Hematopoietic multipotent progenitor cell treated with erythropoietin and hydrocortisone succinate and interleukin-3 and kit ligand, for 6 days (in vitro differentiated cells): ENCODE measurements at regions not wholly inside any gene's neighbourhood (a gene's known extent, or its start where the extent isn't known, plus 50 kb on each side); places are given as distances from the start of the nearest gene placed in this dataset.

ENCODE experiments used
- DNase-seq: peaks from one replicate; pipeline ENCODE4 v3.0.0-alpha.2; 2015

DNA sequence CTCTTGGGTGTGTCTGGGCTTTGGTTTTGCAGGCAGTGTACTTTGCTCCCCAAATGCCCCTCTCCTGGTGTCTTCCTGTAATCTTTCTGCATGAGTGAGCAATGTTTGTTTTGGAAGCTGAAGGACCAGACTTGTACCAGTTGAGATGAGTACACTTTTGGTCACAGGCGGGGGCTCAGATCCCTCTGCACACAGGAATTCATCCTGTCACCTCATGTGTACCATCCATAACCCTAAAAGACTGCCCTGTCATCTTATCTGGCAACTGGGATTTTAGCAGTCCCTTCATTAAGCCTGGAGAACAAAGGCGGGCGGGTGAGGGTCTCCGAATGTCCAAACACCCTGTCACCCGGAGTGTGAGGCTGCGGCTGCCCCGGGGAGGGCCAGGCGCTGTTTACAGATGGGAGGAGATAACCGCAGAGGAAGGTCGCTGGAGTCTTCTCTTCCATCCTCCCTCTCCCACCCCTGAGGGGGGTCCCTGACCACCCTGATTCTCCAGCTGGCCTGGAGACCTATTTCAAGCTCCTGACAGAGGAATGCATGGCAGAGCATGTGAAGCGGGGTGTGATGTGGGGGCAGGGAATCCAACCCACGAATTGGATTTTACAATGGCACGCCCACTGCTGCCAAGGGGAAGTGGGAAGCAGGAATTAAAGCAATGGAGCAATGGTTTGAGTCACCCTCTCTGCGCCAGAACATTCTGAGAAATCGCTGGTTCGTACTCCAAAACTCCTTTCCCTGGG is 158.2 kb upstream of the MYCN start:
- no peak for DNase-seq

DNA sequence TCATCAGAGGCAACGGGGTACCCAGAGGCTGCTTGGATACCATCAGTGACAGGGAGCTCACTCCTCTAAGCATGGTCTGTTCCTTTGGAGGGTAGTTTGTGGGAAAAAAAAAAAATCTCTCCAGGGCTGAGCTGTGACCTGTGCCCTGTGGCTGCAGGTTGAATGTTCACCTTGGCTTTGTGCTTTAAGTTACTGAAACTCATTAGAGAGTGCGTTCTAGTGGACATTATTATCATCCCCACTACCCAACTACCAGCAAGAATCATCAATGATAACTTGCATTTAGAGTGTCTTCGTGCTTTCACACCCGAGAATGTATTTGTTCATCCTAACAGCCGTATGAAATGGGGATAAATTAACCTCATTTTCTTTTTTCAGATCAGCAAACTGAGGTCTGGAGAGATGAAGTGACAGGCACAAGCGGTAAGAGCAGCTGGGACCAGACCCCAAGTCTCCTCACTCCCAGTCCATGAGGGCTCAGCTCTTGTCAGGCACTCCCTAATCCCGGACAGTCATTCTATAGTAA is 157.5 kb upstream of the MYCN start:
- no peak for DNase-seq

GRCh38 chr2:15783489-15783888 is 156.9 kb upstream of the MYCN start:
- no peak for DNase-seq

- DNase-seq: no peak
Observed at GRCh38 chr2:15784106-15784885, 156.1 kb upstream of the MYCN start.

DNA sequence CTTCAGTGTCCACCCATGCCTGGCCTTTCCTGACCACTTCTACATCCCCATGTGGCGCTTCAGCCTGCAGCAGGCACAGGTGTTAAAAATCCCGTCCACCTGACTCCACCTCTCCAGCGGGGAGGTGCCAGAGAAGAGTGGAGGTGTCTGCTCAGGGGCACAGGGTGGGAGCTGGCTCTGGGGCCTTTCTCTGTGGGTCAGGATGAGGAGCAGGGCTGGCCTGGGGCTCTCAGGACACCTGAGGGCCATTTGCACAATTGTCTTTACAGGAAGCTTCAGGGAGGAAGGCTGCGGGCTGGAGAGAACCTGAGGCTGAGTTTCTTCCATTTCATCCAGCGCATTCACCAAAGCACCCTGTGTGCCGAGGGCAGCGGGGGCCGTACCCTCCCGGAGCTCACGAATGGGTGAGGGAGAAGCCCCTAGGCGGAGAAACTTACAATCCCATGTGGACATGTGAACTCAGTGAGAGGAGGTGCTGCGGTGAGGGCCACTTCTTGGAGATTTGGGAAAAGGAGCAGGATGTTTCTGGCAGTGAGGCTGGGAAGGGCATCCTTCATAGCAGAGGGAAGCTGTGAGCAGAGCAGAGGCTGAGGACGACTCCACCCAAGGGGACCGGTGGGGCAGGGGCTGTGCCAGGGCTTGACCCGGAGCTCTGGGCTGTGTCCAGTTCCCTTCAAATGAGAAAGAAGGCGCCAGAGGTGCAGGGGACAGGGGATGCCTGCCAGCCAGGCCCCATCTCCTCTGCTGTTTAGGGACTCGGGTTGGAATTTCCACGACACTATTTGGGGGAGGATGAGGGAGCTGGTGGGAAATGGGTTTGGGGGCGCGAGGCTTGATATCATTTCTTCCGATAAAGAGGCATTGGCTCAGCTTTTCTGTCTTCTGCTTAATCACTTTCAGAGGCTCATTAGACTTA is 155.2 kb upstream of the MYCN start:
- no peak for DNase-seq

DNA sequence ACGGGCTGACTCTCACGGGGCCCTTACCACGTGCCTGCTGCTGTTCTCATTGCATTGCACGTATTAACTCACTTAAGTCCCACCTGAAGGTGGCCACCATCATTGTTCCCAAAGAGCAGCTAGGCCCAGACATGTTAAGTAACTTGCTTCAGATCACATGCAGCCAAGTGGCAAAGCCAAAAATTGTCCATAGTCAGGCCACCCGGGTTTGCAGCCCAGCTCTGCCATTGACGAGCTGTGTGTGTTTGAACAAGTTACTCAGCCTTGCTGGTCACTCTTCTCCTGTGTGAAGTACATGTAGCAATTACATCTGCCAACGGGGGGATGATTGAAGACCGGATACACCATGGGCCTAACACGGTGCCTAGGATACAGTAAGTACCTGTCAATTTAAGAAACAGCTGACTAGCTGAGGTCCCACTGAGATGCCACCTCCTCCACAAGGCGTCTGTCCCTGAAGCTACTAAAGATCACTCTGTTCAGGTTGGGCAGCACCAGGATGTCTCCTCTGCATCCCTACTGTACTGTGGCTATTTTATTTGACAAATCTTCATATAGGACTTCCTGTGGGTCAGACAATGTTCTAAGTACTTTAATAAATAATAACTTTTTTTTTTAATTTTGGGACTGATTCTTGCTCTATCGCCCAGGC is 154.2 kb upstream of the MYCN start:
- no peak for DNase-seq

DNA sequence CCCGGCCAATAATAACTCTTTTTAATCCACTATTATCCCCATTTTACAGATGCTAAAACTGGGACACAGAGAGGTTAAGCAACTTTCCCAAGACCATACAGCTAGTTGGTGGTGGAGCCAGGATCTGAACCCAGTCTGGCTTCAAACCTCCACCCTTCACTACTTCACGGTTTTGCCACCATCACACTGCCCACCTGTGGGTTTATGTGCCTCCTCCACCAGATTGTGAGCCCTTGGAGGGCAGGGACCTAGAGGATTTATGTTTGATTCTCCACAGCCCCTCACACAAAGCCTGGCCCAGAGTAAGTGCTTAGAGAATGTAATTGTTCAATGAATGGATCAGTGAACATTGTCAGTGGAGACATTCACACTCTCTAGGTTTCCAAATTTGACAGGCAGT is 153.4 kb upstream of the MYCN start:
- DNase-seq: no peak

DNA sequence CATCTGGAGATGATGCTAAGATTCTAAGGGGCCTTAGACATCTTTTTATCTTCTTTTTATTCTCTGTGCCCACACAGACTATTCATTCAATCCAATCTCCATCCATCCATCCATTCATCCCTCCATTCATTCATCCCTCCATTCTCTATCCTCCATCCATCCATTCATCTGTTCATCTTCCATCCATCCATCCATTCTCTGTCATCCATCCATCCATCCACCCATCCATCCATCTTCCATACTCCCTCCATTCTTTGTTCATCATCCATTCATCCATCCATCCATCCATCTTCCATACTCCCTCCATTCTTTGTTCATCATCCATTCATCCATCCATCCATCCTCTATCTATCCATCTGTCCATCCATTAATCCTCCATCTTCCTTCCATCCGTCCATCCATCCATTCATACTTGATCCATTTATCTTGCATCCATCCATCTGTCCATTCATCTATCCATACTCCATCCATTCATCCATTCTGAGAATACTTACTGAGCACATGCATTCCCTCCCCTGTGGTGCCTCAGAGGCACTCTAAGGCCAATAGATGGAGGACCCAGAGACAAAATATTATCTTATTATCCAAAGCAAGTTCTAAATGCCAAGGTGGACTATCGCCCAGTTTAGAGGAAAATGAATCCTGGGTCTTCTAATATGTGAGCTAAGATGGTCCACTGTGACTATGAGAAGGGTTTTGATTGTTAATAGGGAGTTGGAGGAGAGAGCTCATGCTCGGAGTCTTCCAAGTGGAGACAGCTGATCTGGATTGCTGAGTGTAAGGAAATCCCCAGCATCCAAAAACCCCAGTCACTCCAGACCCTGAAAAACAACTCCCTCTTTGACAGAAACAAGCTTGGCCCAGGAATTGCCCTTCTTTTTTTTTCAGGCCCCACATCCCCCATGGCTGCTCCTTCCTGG is 152.6 kb upstream of the MYCN start:
- DNase-seq: no peak

DNA sequence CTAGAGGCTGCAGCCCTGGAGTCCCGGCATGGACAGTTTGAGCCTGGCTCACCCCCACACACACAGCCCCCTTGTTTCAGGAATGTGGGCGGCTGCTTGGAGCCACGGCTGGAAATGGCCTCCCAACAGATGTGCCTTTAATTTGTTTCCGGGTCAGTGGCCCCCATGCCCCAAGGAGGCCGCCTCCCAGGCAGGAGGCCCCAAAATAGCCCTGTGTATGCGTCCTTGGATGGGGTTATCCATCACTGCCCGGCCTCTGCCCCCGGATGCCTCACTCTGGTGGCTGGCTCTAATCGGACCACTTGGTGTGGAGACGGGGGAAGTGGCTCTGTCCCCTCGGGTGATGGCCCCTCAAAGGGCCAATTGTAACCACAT is 151.9 kb upstream of the MYCN start:
- DNase-seq: no peak

DNA sequence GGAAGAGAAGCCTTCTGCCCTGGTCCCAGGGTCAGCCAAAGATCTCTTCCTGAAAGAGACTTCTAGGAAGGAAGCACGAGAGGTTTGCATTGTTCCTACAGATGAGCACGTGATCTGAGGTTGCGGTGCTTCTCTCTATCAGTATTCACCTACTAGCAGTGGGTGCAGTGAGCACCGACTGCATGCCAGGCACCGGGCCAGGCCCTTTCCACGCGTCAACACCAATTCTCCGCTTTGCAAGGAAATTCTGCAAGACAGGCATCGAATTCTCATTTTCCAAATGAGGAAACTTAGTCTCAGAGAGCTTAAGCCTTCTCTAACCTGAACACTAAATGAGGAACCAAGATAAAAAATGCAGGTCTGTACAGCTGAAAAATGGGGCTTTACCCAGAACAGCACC is 151.5 kb upstream of the MYCN start:
- no peak for DNase-seq

DNA sequence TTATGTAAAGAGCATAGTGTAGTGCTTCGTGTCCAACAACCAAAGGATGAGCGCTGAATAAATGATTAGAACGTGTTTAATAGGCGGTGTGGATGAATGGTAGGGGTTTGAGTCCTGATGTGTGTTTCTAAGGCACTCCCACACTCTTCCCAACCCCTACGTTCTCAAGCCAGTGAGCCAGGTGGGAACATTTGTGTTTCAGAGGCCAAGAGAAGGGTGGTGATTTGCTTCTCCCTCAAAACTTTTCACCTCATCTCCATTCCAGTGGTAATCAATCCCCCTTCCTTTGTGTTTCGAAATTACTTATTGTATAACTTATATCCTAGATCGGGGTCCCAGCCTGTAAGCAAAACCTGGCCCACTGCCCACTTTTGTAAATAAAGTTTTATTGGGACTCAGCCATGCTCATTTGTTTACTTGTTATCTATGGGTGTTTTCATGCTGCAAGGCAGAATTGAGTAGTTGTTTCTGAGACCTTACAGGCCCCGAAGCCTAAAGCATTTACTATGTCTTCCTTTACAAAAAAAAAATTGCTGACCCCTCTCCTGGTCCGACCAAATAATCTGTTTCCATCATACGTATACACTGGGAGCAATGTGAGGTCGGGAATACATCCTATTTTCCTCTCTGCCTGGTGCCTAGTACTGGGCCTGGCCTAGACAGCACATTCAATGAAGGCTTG is 150.8 kb upstream of the MYCN start:
- no peak for DNase-seq

DNA sequence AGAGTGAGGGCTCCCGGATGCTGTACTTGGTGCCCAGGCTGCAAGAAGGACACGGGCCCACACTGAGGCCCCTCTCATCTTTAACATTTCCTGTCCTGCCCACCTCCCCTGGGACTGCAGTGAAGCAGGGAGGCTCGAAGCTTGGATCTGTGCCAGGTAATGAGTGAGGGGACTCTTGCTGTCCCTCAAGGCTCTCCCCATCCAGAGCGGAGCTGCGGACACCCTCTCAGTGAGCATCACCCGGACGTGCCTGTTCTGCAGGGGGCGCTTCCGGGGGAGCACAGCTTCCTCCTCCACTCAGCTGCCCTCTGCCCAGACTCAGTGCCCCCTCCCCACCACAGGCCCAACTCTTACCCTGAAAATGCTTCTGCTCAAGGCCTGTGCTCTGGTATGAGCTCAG is 150.0 kb upstream of the MYCN start:
- DNase-seq: no peak

GRCh38 chr2:15790838-15791237 is 149.5 kb upstream of the MYCN start:
- DNase-seq: no peak

DNA sequence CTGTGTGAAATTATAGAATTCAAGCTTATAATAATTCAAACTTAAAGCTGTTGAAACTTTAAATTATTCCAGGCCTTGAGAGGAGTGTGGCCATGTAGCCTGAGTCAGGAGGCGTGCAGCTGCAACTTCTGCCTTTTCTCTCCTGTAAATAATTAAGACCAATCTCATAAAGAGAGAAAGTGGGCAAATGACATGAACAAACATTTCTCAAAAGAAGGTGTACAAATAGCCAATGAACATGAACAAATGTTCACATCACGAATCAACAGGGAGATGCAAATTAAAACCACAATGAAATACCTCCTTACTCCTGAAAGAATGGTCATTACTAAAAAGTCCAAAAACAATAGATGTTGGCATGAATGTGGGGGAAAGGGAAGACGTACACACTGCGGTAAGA is 149.1 kb upstream of the MYCN start:
- DNase-seq: no peak

GRCh38 chr2:15792331-15792730 is 148.0 kb upstream of the MYCN start:
- no peak for DNase-seq

- DNase-seq: no peak
Observed at GRCh38 chr2:15793078-15793913, 147.1 kb upstream of the MYCN start.

DNA sequence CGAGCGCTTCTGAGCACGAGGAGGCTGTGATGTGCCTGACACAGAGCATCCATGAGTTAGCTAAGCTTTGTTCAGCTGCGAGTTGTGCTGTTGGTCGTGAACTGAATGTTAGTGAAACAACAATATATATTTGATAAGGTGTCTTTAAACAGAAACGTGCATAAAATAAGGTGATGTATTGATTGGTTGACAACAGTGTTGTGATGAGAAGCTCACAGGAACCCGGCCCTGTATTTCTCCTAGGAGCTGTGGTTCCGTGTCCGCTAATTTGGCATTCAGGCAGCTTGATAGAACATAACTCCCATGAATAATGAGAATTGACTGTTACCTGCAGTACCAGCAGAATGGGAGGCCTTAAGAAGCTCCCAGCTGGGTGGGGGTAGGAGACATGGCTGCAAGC is 146.4 kb upstream of the MYCN start:
- DNase-seq: no peak

- DNase-seq: no peak
Observed at GRCh38 chr2:15794608-15795134, 145.7 kb upstream of the MYCN start.

DNA sequence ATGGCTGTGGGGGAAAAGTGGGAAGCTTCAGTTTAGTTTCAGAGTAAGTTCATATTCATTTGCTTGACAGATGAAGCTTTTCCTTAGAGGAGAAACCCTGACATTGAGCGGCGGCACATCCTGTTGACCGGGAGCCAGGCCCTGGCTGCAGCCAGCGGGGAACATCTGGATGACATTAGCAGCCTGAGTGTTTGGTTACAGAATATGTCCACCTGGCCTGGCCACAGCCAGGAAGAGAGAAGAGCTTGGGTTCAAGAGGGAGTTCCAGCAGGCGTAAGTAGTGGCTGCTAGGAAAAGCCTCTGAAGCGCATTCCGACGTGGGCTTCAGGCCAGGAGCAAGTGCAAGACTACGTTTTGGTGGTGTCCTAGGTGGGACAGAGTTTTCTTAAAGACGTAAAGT is 144.9 kb upstream of the MYCN start:
- DNase-seq: no peak
